MM.1S (cell line): ENCODE measurements at regions not wholly inside any gene's neighbourhood (a gene's known extent, or its start where the extent isn't known, plus 50 kb on each side); places are given as distances from the start of the nearest gene placed in this dataset.

Experiments used
- CTCF ChIP-seq: fragments of 300-600 bp; sonication (generic); IDR thresholded peaks from 2 replicates; pipeline ENCODE4 v1.5.1; 2016; ENCODE audit warnings: antibody characterized with exemption, low read length, mixed read lengths
- EZH2phosphoT487 ChIP-seq: fragments of 300-600 bp; sonication (generic); IDR thresholded peaks from 2 replicates; pipeline ENCODE4 v1.6.1; 2018; ENCODE audit warnings: antibody characterized with exemption, low read length

- no peak for TF ChIP-seq CTCF
- no peak for TF ChIP-seq EZH2phosphoT487
Observed at GRCh38 chr18:30004965-30005364, 1037.6 kb downstream of the DSC3 start.
